HCT116 (cell line): ENCODE measurements at regions not wholly inside any gene's neighbourhood (a gene's known extent, or its start where the extent isn't known, plus 50 kb on each side); places are given as distances from the start of the nearest gene placed in this dataset.

Experiments used
- ATAC-seq: fragments of 200-7000 bp; cut with Tn5 transposase; 2 replicates; pipeline ENCODE4 v1.9.1; 2020; ENCODE audit warnings: mild to moderate bottlenecking, moderate library complexity
- BruUV-seq: library from RNA; stranded (reverse); fragments of 400-500 nt; replicated peaks from 2 replicates; lab custom pipeline; 2021; lab: Mats Ljungman, UMichigan
- CTCF ChIA-PET: fragments of 300-600 bp; sonication (Branson Sonifier 250); formaldehyde crosslinking; loops from one replicate; lab custom pipeline; 2021; ENCODE audit warnings: antibody characterized with exemption; lab: Charles Lee
- POLR2A ChIA-PET: fragments of 300-600, 350-600 bp; sonication (Branson Sonifier 250); formaldehyde crosslinking; loops from one replicate; lab custom pipeline; 2021; ENCODE audit warnings: antibody characterized with exemption; lab: Charles Lee
- RAD21 ChIA-PET, 2 experiments: fragments of 300-600 bp; sonication (Branson Sonifier 250); formaldehyde crosslinking; loops; one replicate each; lab custom pipeline; 2023; ENCODE audit warnings: low total read pairs in 2 of 2; ENCODE audit not compliant: uncharacterized antibody in 2 of 2, unreplicated experiment in 2 of 2, low non-redundant PET in 1 of 2; lab: Charles Lee
- DNase-seq: peaks from one replicate; pipeline ENCODE4 v3.0.0-alpha.2; 2010; ENCODE audit warnings: low read depth, low spot score
- H2AFZ ChIP-seq: fragments of 200-600 bp; shearing (Covaris generic), sonication (generic); 2 replicates; pipeline ENCODE4 v1.6.1; 2017; ENCODE audit warnings: low read depth, mixed run types, mixed read lengths, antibody characterized with exemption, low read length; ENCODE audit not compliant: poor library complexity, severe bottlenecking
- H3K27ac ChIP-seq: 2 replicates; pipeline ENCODE4 v1.5.1; 2012; ENCODE audit warnings: low read depth, low read length
- H3K27me3 ChIP-seq: fragments of 200-600 bp; sonication (generic); 2 replicates; pipeline ENCODE4 v1.6.1; 2016; ENCODE audit warnings: mixed run types, low read length, mixed read lengths; ENCODE audit not compliant: insufficient read depth
- H3K36me3 ChIP-seq, 2 experiments: fragments of 200-500 bp in 1 of 2; fragments of 200-600 bp in 1 of 2; sonication (Bioruptor generic) in 1 of 2; sonication (generic) in 1 of 2; 2 replicates each; pipeline versions ENCODE4 v1.5.1 to v1.6.1; 2014 to 2016; ENCODE audit warnings: low read length in 2 of 2, inconsistent platforms in 1 of 2, mixed read lengths in 1 of 2, mixed run types in 1 of 2; ENCODE audit not compliant: insufficient read depth in 2 of 2, control insufficient read depth in 1 of 2
- H3K4me1 ChIP-seq, 2 experiments: fragments of 200-600 bp in 1 of 2; sonication (generic) in 1 of 2; 2 replicates each; pipeline versions ENCODE4 v1.5.1 to v1.6.1; 2012 to 2017; ENCODE audit warnings: low read length in 2 of 2, inconsistent platforms in 1 of 2, mild to moderate bottlenecking in 1 of 2, mixed read lengths in 1 of 2, mixed run types in 1 of 2, moderate library complexity in 1 of 2; ENCODE audit not compliant: insufficient read depth in 2 of 2, control insufficient read depth in 1 of 2
- H3K4me2 ChIP-seq: fragments of 200-600 bp; sonication (generic); 2 replicates; pipeline ENCODE4 v1.6.1; 2017; ENCODE audit warnings: mixed run types, low read length, mixed read lengths
- H3K4me3 ChIP-seq, 2 experiments: fragments of 200-600 bp in 1 of 2; sonication (generic) in 1 of 2; replicated peaks in 1 of 2; 2 replicates each; pipeline ENCODE4 v1.5.1; 2011 to 2016; ENCODE audit warnings: low read length in 2 of 2, control low read depth in 1 of 2, low read depth in 1 of 2, mild to moderate bottlenecking in 1 of 2, mixed read lengths in 1 of 2, mixed run types in 1 of 2
- H3K79me2 ChIP-seq: fragments of 200-600 bp; sonication (generic); 2 replicates; pipeline ENCODE4 v1.6.1; 2017; ENCODE audit warnings: mild to moderate bottlenecking, mixed run types, low read length, moderate library complexity, mixed read lengths; ENCODE audit not compliant: insufficient read depth
- H3K9ac ChIP-seq: fragments of 200-600 bp; sonication (generic); 2 replicates; pipeline ENCODE4 v1.6.1; 2016; ENCODE audit warnings: low read length, mixed read lengths
- H3K9me2 ChIP-seq: fragments of 200-600 bp; sonication (generic), shearing (Covaris generic); 2 replicates; pipeline ENCODE4 v1.6.1; 2017; ENCODE audit warnings: mixed run types, mild to moderate bottlenecking, moderate library complexity; ENCODE audit not compliant: insufficient read depth
- H3K9me3 ChIP-seq, 2 experiments: fragments of 200-500 bp in 1 of 2; fragments of 200-600 bp in 1 of 2; sonication (Bioruptor generic) in 1 of 2; sonication (generic) in 1 of 2; 2 replicates each; pipeline ENCODE4 v1.6.1; 2014 to 2017; ENCODE audit warnings: low read length in 2 of 2, mixed read lengths in 2 of 2, inconsistent platforms in 1 of 2, low read depth in 1 of 2, mild to moderate bottlenecking in 1 of 2, mixed run types in 1 of 2, moderate library complexity in 1 of 2; ENCODE audit not compliant: control insufficient read depth in 1 of 2, insufficient read depth in 1 of 2
- H4K20me1 ChIP-seq: fragments of 200-600 bp; sonication (generic), shearing (Covaris generic); 2 replicates; pipeline ENCODE4 v1.6.1; 2017; ENCODE audit warnings: mixed run types, mild to moderate bottlenecking, moderate library complexity; ENCODE audit not compliant: insufficient read depth
- ATF3 ChIP-seq: IDR thresholded peaks from 2 replicates; pipeline ENCODE4 v1.6.1; 2012
- CBX3 ChIP-seq: IDR thresholded peaks from 2 replicates; pipeline ENCODE4 v1.6.1; 2012; ENCODE audit warnings: low read depth
- EZH2 ChIP-seq: fragments of 200-600 bp; sonication (generic); IDR thresholded peaks from 2 replicates; pipeline ENCODE4 v1.6.1; 2017; ENCODE audit warnings: antibody characterized with exemption, mixed run types
- JUND ChIP-seq: IDR thresholded peaks from 2 replicates; pipeline ENCODE4 v1.6.1; 2012
- POLR2A ChIP-seq: IDR thresholded peaks from 2 replicates; pipeline ENCODE4 v1.7.0; 2011; ENCODE audit warnings: borderline replicate concordance; ENCODE audit not compliant: insufficient read depth, insufficient read length; ENCODE audit errors: extremely low read depth
- POLR2AphosphoS5 ChIP-seq: IDR thresholded peaks from 2 replicates; pipeline ENCODE4 v1.6.1; 2011; ENCODE audit warnings: mild to moderate bottlenecking, low read depth, low read length, moderate library complexity
- RAD21 ChIP-seq: IDR thresholded peaks from 2 replicates; pipeline ENCODE4 v1.6.1; 2012; ENCODE audit warnings: low read depth, mild to moderate bottlenecking
- SRF ChIP-seq: IDR thresholded peaks from 2 replicates; pipeline ENCODE4 v1.6.1; 2012; ENCODE audit warnings: low read depth
- ZBTB33 ChIP-seq: IDR thresholded peaks from 2 replicates; pipeline ENCODE4 v1.6.1; 2011; ENCODE audit warnings: mild to moderate bottlenecking, low read length, moderate library complexity; ENCODE audit not compliant: insufficient replicate concordance; ENCODE audit errors: extremely low read depth
- ZFX ChIP-seq: fragments of 450-650 bp; IDR thresholded peaks from 2 replicates; pipeline ENCODE4 v1.6.1; 2017
- ZNF274 ChIP-seq: fragments of 200-500 bp; sonication (Bioruptor generic); IDR thresholded peaks from 2 replicates; pipeline ENCODE4 v1.6.1; 2014; ENCODE audit warnings: mild to moderate bottlenecking, low read depth, low read length, inconsistent platforms
- intact Hi-C: fragments of 100-400 bp; cut with micrococcal nuclease; formaldehyde crosslinking; loops from 2 replicates; pipeline ENCODE4 v1.10.0; 2022
- TF ChIP-seq, protein P1 (sequence below), 3 experiments: fragments of 200-600 bp in 1 of 3; sonication (generic) in 1 of 3; IDR thresholded peaks in 2 of 3; conservative IDR thresholded peaks in 1 of 3; 2 replicates each; pipeline ENCODE4 v1.5.1; 2012 to 2017; ENCODE audit warnings: low read depth in 2 of 3, low read length in 2 of 3, antibody characterized with exemption in 1 of 3, borderline replicate concordance in 1 of 3, control low read depth in 1 of 3, mild to moderate bottlenecking in 1 of 3, mixed read lengths in 1 of 3, mixed run types in 1 of 3, moderate library complexity in 1 of 3; ENCODE audit not compliant: insufficient read depth in 1 of 3

- Histone ChIP-seq H3K9me2 (no peaks in the 10 kb centered on the region), H3K4me1 (no peaks in the 10 kb centered on the region), H3K27ac (no peak overlapping the region), H3K36me3 (no peaks in the 10 kb centered on the region), H3K27me3 (no peaks in the 10 kb centered on the region), H4K20me1 (no peaks in the 10 kb centered on the region), H3K79me2 (no peaks in the 10 kb centered on the region), H3K9me3 (no peaks in the 10 kb centered on the region), H3K4me2 (no peak overlapping the region), H3K4me3 (no peak overlapping the region), H3K9ac (no peak overlapping the region), H2AFZ (no peak overlapping the region)
- TF ChIP-seq ZFX = no peak
- TF ChIP-seq, protein P1, sequence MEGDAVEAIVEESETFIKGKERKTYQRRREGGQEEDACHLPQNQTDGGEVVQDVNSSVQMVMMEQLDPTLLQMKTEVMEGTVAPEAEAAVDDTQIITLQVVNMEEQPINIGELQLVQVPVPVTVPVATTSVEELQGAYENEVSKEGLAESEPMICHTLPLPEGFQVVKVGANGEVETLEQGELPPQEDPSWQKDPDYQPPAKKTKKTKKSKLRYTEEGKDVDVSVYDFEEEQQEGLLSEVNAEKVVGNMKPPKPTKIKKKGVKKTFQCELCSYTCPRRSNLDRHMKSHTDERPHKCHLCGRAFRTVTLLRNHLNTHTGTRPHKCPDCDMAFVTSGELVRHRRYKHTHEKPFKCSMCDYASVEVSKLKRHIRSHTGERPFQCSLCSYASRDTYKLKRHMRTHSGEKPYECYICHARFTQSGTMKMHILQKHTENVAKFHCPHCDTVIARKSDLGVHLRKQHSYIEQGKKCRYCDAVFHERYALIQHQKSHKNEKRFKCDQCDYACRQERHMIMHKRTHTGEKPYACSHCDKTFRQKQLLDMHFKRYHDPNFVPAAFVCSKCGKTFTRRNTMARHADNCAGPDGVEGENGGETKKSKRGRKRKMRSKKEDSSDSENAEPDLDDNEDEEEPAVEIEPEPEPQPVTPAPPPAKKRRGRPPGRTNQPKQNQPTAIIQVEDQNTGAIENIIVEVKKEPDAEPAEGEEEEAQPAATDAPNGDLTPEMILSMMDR (IDR thresholded peaks at IDR 0.05 in 2 of 3, conservative IDR thresholded peaks at IDR 0.05 in 1 of 3; ENCODE audit: borderline replicate concordance in 1 of 3, insufficient read depth in 1 of 3, low read depth in 2 of 3, low read length in 2 of 3) = no peak
- TF ChIP-seq POLR2AphosphoS5 = no peak
- CTCF ChIA-PET = no interaction called here
- intact Hi-C loops = no loop called here
- RAD21 ChIA-PET = no interaction called here
- no peak for ATAC-seq
- no TSS peak for BruUV-seq
- POLR2A ChIA-PET = no interaction called here
- DNase-seq = no peak
Measured at GRCh38 chr15:77739591-77740378, 107.1 kb upstream of the LINGO1 start.

- CTCF ChIA-PET = no interaction called here
- RAD21 ChIA-PET = no interaction called here
- no peak overlapping the region for H3K9ac ChIP-seq
- H3K4me2 ChIP-seq = no peak overlapping the region
- intact Hi-C loops = no loop called here
- no peak overlapping the region for H2AFZ ChIP-seq
- no peaks in the 10 kb centered on the region for H3K27me3 ChIP-seq
- H3K79me2 ChIP-seq = no peaks in the 10 kb centered on the region
- H4K20me1 ChIP-seq = no peaks in the 10 kb centered on the region
- POLR2A ChIA-PET = no interaction called here
- no peak overlapping the region for H3K4me3 ChIP-seq
- no peak for DNase-seq
- H3K9me3 ChIP-seq = no peaks in the 10 kb centered on the region
- no TSS peak for BruUV-seq
- no peak overlapping the region for H3K27ac ChIP-seq
- no peak for ATAC-seq
- H3K36me3 ChIP-seq = no peaks in the 10 kb centered on the region
- H3K9me2 ChIP-seq = no peaks in the 10 kb centered on the region
- no peaks in the 10 kb centered on the region for H3K4me1 ChIP-seq
- TF ChIP-seq ZBTB33 (no peak), CBX3 (no peak), EZH2 (no peak), JUND (no peak), ZNF274 (no peak), RAD21 (no peak), ATF3 (no peak), POLR2A (no peak), SRF (no peak)
Measured at GRCh38 chr15:77738441-77739302, 106.0 kb upstream of the LINGO1 start.
